ENCODE measurements at regions not wholly inside any gene's neighbourhood (a gene's known extent, or its start where the extent isn't known, plus 50 kb on each side); places are given as distances from the start of the nearest gene placed in this dataset.
"Not testable (repeated sequence)": the region's sequence is repeated elsewhere in the genome, so short reads cannot be mapped to it uniquely, and the experiment has no call there.

- peak; percentile 18 to 38 (median 30) for DNase-seq (ENCODE audit: low read depth in 4 of 4, low spot score in 3 of 4)
These were observed 1795.7 kb upstream of the PIK3C3 start for GRCh38 chr18:40159141-40160017.

DNA sequence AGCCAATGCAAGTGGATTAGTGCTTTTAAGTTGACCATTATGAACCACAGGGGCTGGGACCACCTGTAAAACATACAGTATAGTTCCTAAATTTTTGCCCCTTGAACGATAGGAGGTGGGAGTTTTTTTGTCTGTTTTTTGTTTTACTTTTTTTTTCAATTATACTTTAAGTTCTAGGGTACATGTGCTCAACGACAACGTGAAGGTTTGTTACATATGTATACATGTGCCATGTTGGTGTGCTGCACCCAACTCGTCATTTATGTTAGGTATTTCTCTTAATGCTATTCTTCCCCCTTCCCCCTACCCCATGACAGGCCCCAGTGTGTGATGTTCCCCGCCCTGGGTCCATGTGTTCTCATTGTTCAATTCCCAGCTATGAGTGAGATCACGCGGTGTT is 1797.9 kb upstream of the PIK3C3 start:
- no peak for DNase-seq (ENCODE audit: low read depth in 4 of 4, low spot score in 3 of 4)

DNA sequence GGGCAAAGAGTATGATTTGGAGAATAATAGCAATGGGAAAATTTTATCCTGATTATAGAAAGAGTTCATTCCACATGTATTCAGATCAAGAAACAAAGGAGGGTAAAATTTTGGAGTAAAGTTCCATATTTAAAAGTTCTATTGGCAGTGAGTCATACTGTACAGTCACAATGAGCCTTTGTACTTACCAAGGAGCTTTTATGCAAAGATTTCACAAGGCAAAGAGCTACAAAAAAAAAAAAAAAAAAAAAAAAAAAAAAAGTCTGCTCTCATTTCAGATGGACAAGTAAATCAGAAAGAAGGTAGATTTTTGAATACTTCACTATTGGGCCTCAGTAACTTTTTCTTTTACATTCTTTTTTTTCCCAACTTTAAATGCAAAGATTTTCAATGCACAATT is 1802.2 kb upstream of the PIK3C3 start:
- no peak for DNase-seq (ENCODE audit: low read depth in 4 of 4, low spot score in 3 of 4)

DNA sequence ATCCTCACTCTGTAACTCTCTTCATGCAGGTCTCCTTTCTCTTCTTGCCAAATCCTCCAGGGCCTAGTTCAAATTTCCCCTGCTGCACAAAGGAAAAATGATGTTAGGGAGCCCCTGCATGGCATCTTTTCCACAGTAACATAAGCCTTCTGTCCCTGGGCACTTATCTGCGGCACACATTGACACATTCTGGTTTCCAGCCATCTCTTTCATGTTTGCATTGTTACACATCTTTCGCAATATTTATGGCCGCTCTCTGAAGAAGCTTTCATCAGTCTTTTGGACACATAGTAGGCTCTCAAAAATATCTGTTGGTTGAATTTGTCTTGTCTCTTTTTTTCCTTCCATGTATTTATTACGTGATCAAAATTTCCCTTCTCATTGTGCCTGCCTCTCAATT is 1806.1 kb upstream of the PIK3C3 start:
- no peak for DNase-seq (ENCODE audit: low read depth in 4 of 4, low spot score in 3 of 4)

DNA sequence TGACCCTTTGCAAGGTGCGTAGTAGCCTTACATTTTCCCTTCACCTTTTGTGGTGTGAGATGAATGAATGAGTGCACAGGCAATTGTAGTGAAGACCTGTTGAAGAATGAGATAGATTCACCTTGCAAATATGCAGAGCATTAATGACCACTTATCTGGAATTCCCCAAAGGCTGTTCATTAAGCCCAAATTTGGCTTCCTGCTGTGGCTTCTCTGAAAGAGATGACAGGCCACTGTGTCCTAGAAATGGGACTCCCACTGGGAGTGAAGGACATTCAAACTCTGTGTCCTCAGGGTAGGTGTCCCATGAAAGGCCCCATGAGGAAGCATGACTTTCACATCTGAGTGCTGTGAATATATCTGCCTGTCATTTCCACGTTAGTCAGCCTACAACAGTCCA is 1821.8 kb upstream of the PIK3C3 start:
- DNase-seq (ENCODE audit: low read depth in 4 of 4, low spot score in 3 of 4) = no peak

DNA sequence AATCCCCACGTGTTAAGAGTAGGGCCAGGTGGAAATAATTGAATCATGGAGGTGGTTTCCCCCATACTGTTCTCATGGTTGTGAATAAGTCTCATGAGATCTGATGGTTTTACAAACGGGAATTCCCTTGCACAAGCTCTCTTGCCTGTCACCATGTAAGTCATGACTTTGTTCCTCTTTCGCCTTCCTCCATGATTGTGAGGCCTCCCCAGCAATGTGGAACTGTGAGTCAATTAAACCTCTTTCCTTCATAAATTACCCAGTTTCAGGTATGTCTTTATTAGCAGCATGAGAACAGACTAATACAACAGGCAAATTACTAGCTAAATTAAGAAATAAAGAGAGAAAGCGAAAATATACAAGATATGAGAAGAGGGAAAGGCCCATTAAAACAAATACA is 1822.6 kb upstream of the PIK3C3 start:
- DNase-seq (ENCODE audit: low read depth in 4 of 4, low spot score in 3 of 4) = not testable (repeated sequence)

DNA sequence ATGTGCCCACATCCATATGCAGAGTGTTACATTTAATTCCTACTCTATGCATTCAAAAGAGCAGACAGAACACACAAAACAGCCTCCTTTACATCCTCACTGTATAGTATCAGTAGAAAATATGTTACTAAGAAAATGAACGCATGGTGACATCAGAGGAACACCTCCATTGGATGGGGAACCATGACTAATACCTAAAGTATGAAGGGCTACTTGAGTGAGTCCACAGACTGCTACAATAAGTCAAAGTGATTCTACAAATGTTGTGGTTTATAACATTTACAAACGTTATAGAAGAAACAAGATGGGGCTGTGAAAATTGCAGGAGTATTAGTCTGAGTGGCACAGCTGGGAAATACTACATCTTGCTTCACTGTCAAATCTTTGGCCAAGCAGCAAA is 1830.9 kb upstream of the PIK3C3 start:
- DNase-seq (ENCODE audit: low read depth in 4 of 4, low spot score in 3 of 4) = no peak

- DNase-seq (ENCODE audit: low read depth in 4 of 4, low spot score in 3 of 4) = no peak
These were observed 1834.1 kb upstream of the PIK3C3 start for GRCh38 chr18:40120796-40121391.

DNA sequence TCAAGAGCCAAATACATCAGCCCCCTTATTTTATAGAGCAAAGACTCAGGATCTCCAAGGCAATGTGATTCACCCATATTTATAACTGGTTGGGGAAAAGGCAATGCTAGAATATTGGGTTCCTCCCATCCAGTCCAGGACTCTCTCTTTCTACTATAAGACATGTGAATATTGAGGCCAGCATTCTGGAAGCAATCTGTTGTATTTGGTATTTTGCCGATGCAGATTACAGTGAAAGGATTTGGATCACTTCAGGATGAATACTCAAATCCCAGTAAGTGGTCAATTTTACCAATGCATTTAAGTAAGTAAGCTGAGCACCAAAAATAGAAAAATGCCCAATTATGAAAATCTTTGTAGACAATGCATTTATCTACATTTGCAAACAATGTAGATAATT is 1834.7 kb upstream of the PIK3C3 start:
- DNase-seq (ENCODE audit: low read depth in 4 of 4, low spot score in 3 of 4) = no peak

DNA sequence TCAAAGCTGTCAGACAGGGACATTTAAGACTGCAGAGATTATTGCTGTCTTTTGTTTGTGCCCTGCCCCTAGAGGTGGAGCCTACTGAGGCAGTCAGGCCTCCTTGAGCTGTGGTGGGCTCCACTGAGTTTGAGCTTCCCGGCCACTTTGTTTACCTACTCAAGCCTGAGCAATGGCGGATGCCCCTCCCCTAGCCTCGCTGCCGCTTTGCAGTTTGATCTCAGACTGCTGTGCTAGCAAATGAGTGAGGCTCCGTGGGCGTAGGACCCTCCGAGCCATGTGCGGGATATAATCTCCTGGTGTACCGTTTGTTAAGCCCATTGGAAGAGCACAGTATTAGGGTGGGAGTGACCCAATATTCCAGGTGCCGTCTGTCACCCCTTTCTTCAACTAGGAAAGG is 1835.5 kb upstream of the PIK3C3 start:
- not testable (repeated sequence) for DNase-seq (ENCODE audit: low read depth in 4 of 4, low spot score in 3 of 4)

- DNase-seq (ENCODE audit: low read depth in 4 of 4, low spot score in 3 of 4) = no peak
These were observed 1844.6 kb upstream of the PIK3C3 start for GRCh38 chr18:40110455-40110854.

- peak in 2 of 4 donors; percentile 16 to 42 for DNase-seq (ENCODE audit: low read depth in 4 of 4, low spot score in 3 of 4)
These were observed 1845.6 kb upstream of the PIK3C3 start for GRCh38 chr18:40109252-40110049.

- DNase-seq (ENCODE audit: low read depth in 4 of 4, low spot score in 3 of 4) = peak in 1 of 4 donors; percentile 31
These were observed 1846.4 kb upstream of the PIK3C3 start for GRCh38 chr18:40108596-40108995.

- DNase-seq (ENCODE audit: low read depth in 4 of 4, low spot score in 3 of 4) = no peak
These were observed 1852.1 kb upstream of the PIK3C3 start for GRCh38 chr18:40102903-40103302.

DNA sequence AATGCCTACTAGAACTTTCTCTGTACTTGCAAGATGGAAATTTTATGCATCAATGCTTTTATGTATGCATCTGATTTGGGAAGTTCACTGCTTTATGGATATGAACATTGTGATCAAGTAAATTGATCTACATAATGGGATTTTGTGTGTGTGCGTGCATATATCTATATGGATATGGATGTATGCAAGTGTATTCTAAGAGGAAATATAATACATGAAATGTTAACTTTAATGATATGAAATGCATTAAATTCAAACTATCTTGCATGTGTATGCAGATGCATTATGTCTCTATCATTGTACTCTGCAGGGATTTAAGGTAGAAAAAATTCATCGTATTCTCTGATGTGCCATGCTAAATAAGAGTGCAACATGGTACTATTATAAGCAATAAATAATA is 1855.4 kb upstream of the PIK3C3 start:
- no peak for DNase-seq (ENCODE audit: low read depth in 4 of 4, low spot score in 3 of 4)

GRCh38 chr18:40096675-40097074 is 1858.4 kb upstream of the PIK3C3 start:
- DNase-seq (ENCODE audit: low read depth in 4 of 4, low spot score in 3 of 4) = no peak

- DNase-seq (ENCODE audit: low read depth in 4 of 4, low spot score in 3 of 4) = no peak
These were observed 1860.6 kb upstream of the PIK3C3 start for GRCh38 chr18:40094441-40094840.

- DNase-seq (ENCODE audit: low read depth in 4 of 4, low spot score in 3 of 4) = no peak
These were observed 1866.9 kb upstream of the PIK3C3 start for GRCh38 chr18:40088130-40088529.

DNA sequence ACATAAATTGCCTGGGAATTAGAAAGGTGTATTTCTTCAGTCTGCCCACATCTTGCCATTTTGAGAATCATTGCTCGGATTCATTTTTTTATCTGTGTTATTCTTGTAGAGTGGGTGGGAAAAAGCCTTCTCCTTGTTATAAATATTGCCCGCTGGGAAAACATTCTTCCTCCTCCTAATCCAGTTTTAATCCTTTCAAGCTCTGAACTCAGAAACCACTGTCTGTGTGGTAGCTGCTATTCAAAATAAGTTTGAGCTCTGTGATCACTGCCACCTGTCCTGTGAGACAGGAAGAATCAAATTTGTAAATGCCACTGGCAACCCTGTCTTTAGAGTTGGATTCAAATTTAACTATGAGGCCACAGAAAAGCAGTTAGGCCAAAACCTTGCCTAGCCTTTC is 1875.2 kb upstream of the PIK3C3 start:
- no peak for DNase-seq (ENCODE audit: low read depth in 4 of 4, low spot score in 3 of 4)

DNA sequence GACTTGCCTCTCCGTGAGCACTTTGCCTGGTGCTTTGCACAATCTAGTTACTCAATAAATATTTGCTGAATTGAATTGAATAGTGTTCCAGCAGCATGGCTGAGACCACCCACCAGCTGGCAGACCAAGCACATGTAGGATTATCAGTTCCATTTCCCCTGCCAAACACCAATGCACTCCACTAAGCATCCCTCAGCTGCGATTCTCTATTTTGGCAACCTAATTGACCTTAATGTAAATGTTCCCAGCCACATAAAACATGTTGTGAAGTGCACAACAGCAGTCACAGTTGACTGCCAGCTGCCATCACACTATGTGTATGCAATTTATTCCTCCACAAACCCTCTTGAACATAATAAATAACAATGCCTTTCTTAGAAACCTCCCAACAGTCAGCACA is 1879.4 kb upstream of the PIK3C3 start:
- DNase-seq (ENCODE audit: low read depth in 4 of 4, low spot score in 3 of 4) = no peak

DNA sequence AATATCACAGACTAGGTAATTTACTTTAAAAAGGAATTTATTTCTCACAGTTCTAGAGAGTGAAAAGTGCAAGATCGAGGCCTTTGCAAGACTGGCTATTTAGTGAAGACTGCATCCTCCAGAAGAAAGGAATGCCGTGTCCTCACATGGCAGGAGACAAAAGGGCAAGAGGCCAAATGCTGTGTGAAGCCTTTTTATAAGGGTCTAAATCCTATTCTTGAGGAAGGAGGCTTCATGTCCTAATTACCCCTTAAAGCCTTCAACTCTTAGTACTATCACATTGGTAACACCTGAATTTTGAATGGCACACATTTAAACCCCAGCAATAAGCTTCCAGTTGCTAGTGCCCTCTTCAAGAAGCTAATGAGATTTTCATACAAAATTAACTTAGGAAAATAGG is 1882.3 kb upstream of the PIK3C3 start:
- DNase-seq (ENCODE audit: low read depth in 4 of 4, low spot score in 3 of 4) = no peak

Measured in right renal pelvis (tissue), 4 donors.